OCI-LY1 (cell line): ENCODE measurements at regions not wholly inside any gene's neighbourhood (a gene's known extent, or its start where the extent isn't known, plus 50 kb on each side); places are given as distances from the start of the nearest gene placed in this dataset.

Experiments
- CTCF ChIP-seq: fragments of 200-600 bp; sonication (generic), shearing (Covaris generic); IDR thresholded peaks from 2 replicates; pipeline ENCODE4 v1.5.1; 2017; ENCODE audit warnings: mild to moderate bottlenecking, antibody characterized with exemption, low read length, moderate library complexity, mixed read lengths
- EZH2 ChIP-seq: fragments of 200-600 bp; sonication (generic), shearing (Covaris generic); IDR thresholded peaks from 2 replicates; pipeline ENCODE4 v1.8.0; 2017; ENCODE audit warnings: borderline replicate concordance, mixed run types, mild to moderate bottlenecking, antibody characterized with exemption, low read length, moderate library complexity, mixed read lengths

- TF ChIP-seq EZH2 (no peak), CTCF (no peak)
Measured at GRCh38 chr5:12652201-12652600, 748.0 kb upstream of the CTNND2 start.
